ENCODE measurements at regions not wholly inside any gene's neighbourhood (a gene's known extent, or its start where the extent isn't known, plus 50 kb on each side); places are given as distances from the start of the nearest gene placed in this dataset.

- Histone ChIP-seq H3K79me2 (replicated peaks; ENCODE audit: insufficient read depth) (no peaks in the 10 kb centered on the region), H3K4me3 (no peak overlapping the region), H3K27ac (ENCODE audit: low read depth) (no peak overlapping the region), H3K27me3 (ENCODE audit: insufficient read depth) (no peaks in the 10 kb centered on the region), H3K4me2 (no peak overlapping the region), H3K4me1 (ENCODE audit: insufficient read depth) (no peaks in the 10 kb centered on the region), H3K36me3 (ENCODE audit: insufficient read depth) (no peaks in the 10 kb centered on the region), H2AFZ (no peak overlapping the region), H4K20me1 (replicated peaks; ENCODE audit: insufficient read depth) (no peaks in the 10 kb centered on the region), H3K9me2 (ENCODE audit: insufficient read depth) (no peaks in the 10 kb centered on the region), H3F3A (replicated peaks; ENCODE audit: low read depth) (no peaks in the 10 kb centered on the region)
- DNase-seq (ENCODE audit: low spot score): no peak
- ATAC-seq: no peak
- H3K4me3 Mint-ChIP-seq: no peak overlapping the region
- no peak overlapping the region for H3K27ac Mint-ChIP-seq
- H3K9me3 Mint-ChIP-seq: peaks cover 4% of the 10 kb centered on the region; the same call in 2 of the 3 replicates
- no peaks in the 10 kb centered on the region for H3K27me3 Mint-ChIP-seq (ENCODE audit: insufficient read depth, low read depth, poor library complexity)
- no peak for TF ChIP-seq ZNF114 (CRISPR knock-in tag; IDR thresholded peaks at IDR 0.05)
- no peak for TF ChIP-seq EZH2phosphoT487 (IDR thresholded peaks at IDR 0.05; ENCODE audit: unreplicated experiment)
- H3K36me3 Mint-ChIP-seq (ENCODE audit: low read depth): no peaks in the 10 kb centered on the region
- H3K4me1 Mint-ChIP-seq: no peaks in the 10 kb centered on the region
Observed at GRCh38 chr7:41351091-41351490, 351.8 kb downstream of the INHBA start.

GRCh38 chr7:41346878-41347277 lies 356.0 kb downstream of the INHBA start:
- Histone ChIP-seq H3K27ac (ENCODE audit: low read depth) (no peak overlapping the region), H3K36me3 (ENCODE audit: insufficient read depth) (no peaks in the 10 kb centered on the region), H3K4me2 (no peak overlapping the region), H3K9me2 (ENCODE audit: insufficient read depth) (peaks cover 17% of the 10 kb centered on the region; the same call in 1 of the 2 replicates), H4K20me1 (replicated peaks; ENCODE audit: insufficient read depth) (no peaks in the 10 kb centered on the region), H3K4me1 (ENCODE audit: insufficient read depth) (no peaks in the 10 kb centered on the region), H2AFZ (no peak overlapping the region), H3K79me2 (replicated peaks; ENCODE audit: insufficient read depth) (no peaks in the 10 kb centered on the region), H3K4me3 (no peak overlapping the region), H3K27me3 (ENCODE audit: insufficient read depth) (no peaks in the 10 kb centered on the region), H3F3A (replicated peaks; ENCODE audit: low read depth) (no peaks in the 10 kb centered on the region)
- Mint-ChIP-seq H3K27ac (no peak overlapping the region), H3K4me3 (no peak overlapping the region), H3K27me3 (ENCODE audit: insufficient read depth, low read depth, poor library complexity) (no peaks in the 10 kb centered on the region), H3K36me3 (ENCODE audit: low read depth) (no peaks in the 10 kb centered on the region), H3K4me1 (no peaks in the 10 kb centered on the region), H3K9me3 (peaks cover 4% of the 10 kb centered on the region; the same call in 2 of the 3 replicates)
- DNase-seq (ENCODE audit: low spot score): no peak
- no peak for ATAC-seq
- TF ChIP-seq CTCF (conservative IDR thresholded peaks at IDR 0.05; ENCODE audit: low read depth in 2 of 2) (no peak), NANOG (IDR thresholded peaks at IDR 0.05; ENCODE audit: borderline replicate concordance) (no peak), REST (IDR thresholded peaks at IDR 0.05; ENCODE audit: unreplicated experiment) (no peak), ZNF462 (CRISPR knock-in tag; IDR thresholded peaks at IDR 0.05) (no peak), JUNB (IDR thresholded peaks at IDR 0.05; ENCODE audit: unreplicated experiment) (no peak), POLR2AphosphoS5 (IDR thresholded peaks at IDR 0.05; ENCODE audit: low read depth) (no peak), STAT1 (IDR thresholded peaks at IDR 0.05; ENCODE audit: unreplicated experiment) (no peak), ZNF331 (CRISPR knock-in tag; IDR thresholded peaks at IDR 0.05; ENCODE audit: low read depth) (no peak), EZH2phosphoT487 (IDR thresholded peaks at IDR 0.05; ENCODE audit: unreplicated experiment) (no peak), CREB1 (CRISPR knock-in tag; IDR thresholded peaks at IDR 0.05; ENCODE audit: low read depth) (no peak)

All from GM23338 (cell line).